MM.1S (cell line): ENCODE measurements at regions not wholly inside any gene's neighbourhood (a gene's known extent, or its start where the extent isn't known, plus 50 kb on each side); places are given as distances from the start of the nearest gene placed in this dataset.
"Not testable (repeated sequence)": the region's sequence is repeated elsewhere in the genome, so short reads cannot be mapped to it uniquely, and the experiment has no call there.

ENCODE experiments used
- DNase-seq: peaks from one replicate; pipeline ENCODE4 v3.0.0-alpha.2; 2015
- H2AFZ ChIP-seq: fragments of 300-600 bp; sonication (generic); 2 replicates; pipeline ENCODE4 v1.6.0; 2016; ENCODE audit warnings: antibody characterized with exemption, low read length
- H3F3A ChIP-seq: fragments of 300-600 bp; sonication (generic); 2 replicates; pipeline ENCODE4 v1.6.1; 2016; ENCODE audit warnings: mild to moderate bottlenecking, antibody characterized with exemption, low read length, moderate library complexity, mixed read lengths; ENCODE audit not compliant: insufficient read depth
- H3K27ac ChIP-seq: fragments of 300-600 bp; sonication (generic); 2 replicates; pipeline ENCODE4 v1.5.1; 2016; ENCODE audit warnings: mild to moderate bottlenecking, low read length
- H3K27me3 ChIP-seq: fragments of 300-600 bp; sonication (generic); replicated peaks from 2 replicates; pipeline ENCODE4 v1.6.0; 2016; ENCODE audit warnings: low read length; ENCODE audit not compliant: insufficient read depth
- H3K36me3 ChIP-seq: fragments of 300-600 bp; sonication (generic); replicated peaks from 2 replicates; pipeline ENCODE4 v1.6.1; 2016; ENCODE audit warnings: mild to moderate bottlenecking, low read length, mixed read lengths; ENCODE audit not compliant: insufficient read depth
- H3K4me1 ChIP-seq: fragments of 300-600 bp; sonication (generic); 2 replicates; pipeline ENCODE4 v1.6.1; 2016; ENCODE audit warnings: low read length, mixed read lengths
- H3K4me2 ChIP-seq: fragments of 300-600 bp; sonication (generic); 2 replicates; pipeline ENCODE4 v1.6.0; 2016; ENCODE audit warnings: low read depth, low read length
- H3K4me3 ChIP-seq: fragments of 300-600 bp; sonication (generic); 2 replicates; pipeline ENCODE4 v1.5.1; 2016; ENCODE audit warnings: low read length, mixed read lengths
- H3K79me2 ChIP-seq: fragments of 300-600 bp; sonication (generic); 2 replicates; pipeline ENCODE4 v1.6.1; 2016; ENCODE audit warnings: mixed run types, low read length, mixed read lengths
- H3K9ac ChIP-seq: fragments of 300-600 bp; sonication (generic); 2 replicates; pipeline ENCODE4 v1.6.1; 2016; ENCODE audit warnings: low read length, mixed read lengths
- H3K9me2 ChIP-seq: fragments of 300-600 bp; sonication (generic); replicated peaks from 2 replicates; pipeline ENCODE4 v1.6.1; 2016; ENCODE audit warnings: mild to moderate bottlenecking, low read length, mixed read lengths; ENCODE audit not compliant: insufficient read depth
- H3K9me3 ChIP-seq: fragments of 300-600 bp; sonication (generic); replicated peaks from 2 replicates; pipeline ENCODE4 v1.6.1; 2016; ENCODE audit warnings: mild to moderate bottlenecking, low read length, mixed read lengths; ENCODE audit not compliant: insufficient read depth
- H4K20me1 ChIP-seq: fragments of 300-600 bp; sonication (generic); 2 replicates; pipeline ENCODE4 v1.6.1; 2016; ENCODE audit warnings: mild to moderate bottlenecking, low read length, moderate library complexity, mixed read lengths; ENCODE audit not compliant: insufficient read depth
- EZH2 ChIP-seq: fragments of 300-600 bp; sonication (generic); optimal IDR thresholded peaks from 2 replicates; pipeline ENCODE3; 2017; ENCODE audit warnings: low read depth, mild to moderate bottlenecking, antibody characterized with exemption, low read length, mixed read lengths
- EZH2phosphoT487 ChIP-seq: fragments of 300-600 bp; sonication (generic); IDR thresholded peaks from 2 replicates; pipeline ENCODE4 v1.6.1; 2018; ENCODE audit warnings: antibody characterized with exemption, low read length
- TF ChIP-seq, protein P1 (sequence below): fragments of 300-600 bp; sonication (generic); IDR thresholded peaks from 2 replicates; pipeline ENCODE4 v1.5.1; 2016; ENCODE audit warnings: antibody characterized with exemption, low read length, mixed read lengths

DNA sequence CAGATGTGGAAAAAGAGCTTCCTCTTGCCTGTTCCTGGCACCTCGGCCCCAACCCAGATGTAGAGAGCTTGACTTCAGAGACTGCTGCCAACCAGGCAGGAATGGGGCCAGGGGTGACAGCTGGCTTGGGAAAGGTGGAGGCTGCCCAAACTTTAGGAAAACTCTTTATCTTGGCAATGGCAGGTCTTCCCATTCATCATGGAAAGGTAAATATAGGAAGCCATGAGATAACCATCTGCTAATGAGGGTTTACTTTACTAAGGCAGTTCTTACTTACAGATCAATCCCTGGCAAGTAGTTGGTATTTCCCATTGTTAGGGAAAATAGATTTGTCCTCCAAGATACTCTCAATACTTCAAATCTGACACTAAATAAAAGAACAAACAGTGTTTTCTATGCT, 143.1 kb upstream of the NUDT4 start:
- no peaks in the 10 kb centered on the region for H3K36me3 ChIP-seq
- TF ChIP-seq, protein P1, sequence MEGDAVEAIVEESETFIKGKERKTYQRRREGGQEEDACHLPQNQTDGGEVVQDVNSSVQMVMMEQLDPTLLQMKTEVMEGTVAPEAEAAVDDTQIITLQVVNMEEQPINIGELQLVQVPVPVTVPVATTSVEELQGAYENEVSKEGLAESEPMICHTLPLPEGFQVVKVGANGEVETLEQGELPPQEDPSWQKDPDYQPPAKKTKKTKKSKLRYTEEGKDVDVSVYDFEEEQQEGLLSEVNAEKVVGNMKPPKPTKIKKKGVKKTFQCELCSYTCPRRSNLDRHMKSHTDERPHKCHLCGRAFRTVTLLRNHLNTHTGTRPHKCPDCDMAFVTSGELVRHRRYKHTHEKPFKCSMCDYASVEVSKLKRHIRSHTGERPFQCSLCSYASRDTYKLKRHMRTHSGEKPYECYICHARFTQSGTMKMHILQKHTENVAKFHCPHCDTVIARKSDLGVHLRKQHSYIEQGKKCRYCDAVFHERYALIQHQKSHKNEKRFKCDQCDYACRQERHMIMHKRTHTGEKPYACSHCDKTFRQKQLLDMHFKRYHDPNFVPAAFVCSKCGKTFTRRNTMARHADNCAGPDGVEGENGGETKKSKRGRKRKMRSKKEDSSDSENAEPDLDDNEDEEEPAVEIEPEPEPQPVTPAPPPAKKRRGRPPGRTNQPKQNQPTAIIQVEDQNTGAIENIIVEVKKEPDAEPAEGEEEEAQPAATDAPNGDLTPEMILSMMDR: no peak
- no peak for TF ChIP-seq EZH2
- TF ChIP-seq EZH2phosphoT487: no peak
- no peaks in the 10 kb centered on the region for H4K20me1 ChIP-seq
- no peaks in the 10 kb centered on the region for H3K9me2 ChIP-seq
- no peak overlapping the region for H3K4me3 ChIP-seq
- no peak overlapping the region for H3K27ac ChIP-seq
- H3K4me1 ChIP-seq: no peaks in the 10 kb centered on the region
- H3K9me3 ChIP-seq: no peaks in the 10 kb centered on the region
- no peak for DNase-seq
- no peak overlapping the region for H3K9ac ChIP-seq
- H3K27me3 ChIP-seq: no peaks in the 10 kb centered on the region
- H3F3A ChIP-seq: no peaks in the 10 kb centered on the region
- no peaks in the 10 kb centered on the region for H3K79me2 ChIP-seq
- no peak overlapping the region for H2AFZ ChIP-seq
- no peak overlapping the region for H3K4me2 ChIP-seq

GRCh38 chr12:93235881-93236280, 141.8 kb upstream of the NUDT4 start:
- Histone ChIP-seq H4K20me1 (no peaks in the 10 kb centered on the region), H3K9me3 (no peaks in the 10 kb centered on the region), H3K4me3 (no peak overlapping the region), H3K9me2 (no peaks in the 10 kb centered on the region), H3K27ac (no peak overlapping the region), H3K79me2 (no peaks in the 10 kb centered on the region), H3K36me3 (no peaks in the 10 kb centered on the region), H3K27me3 (no peaks in the 10 kb centered on the region), H2AFZ (no peak overlapping the region), H3K4me2 (no peak overlapping the region), H3K4me1 (no peaks in the 10 kb centered on the region), H3K9ac (no peak overlapping the region), H3F3A (no peaks in the 10 kb centered on the region)
- TF ChIP-seq, protein P1: no peak
- TF ChIP-seq EZH2phosphoT487 (no peak), EZH2 (no peak)
- DNase-seq: no peak

DNA sequence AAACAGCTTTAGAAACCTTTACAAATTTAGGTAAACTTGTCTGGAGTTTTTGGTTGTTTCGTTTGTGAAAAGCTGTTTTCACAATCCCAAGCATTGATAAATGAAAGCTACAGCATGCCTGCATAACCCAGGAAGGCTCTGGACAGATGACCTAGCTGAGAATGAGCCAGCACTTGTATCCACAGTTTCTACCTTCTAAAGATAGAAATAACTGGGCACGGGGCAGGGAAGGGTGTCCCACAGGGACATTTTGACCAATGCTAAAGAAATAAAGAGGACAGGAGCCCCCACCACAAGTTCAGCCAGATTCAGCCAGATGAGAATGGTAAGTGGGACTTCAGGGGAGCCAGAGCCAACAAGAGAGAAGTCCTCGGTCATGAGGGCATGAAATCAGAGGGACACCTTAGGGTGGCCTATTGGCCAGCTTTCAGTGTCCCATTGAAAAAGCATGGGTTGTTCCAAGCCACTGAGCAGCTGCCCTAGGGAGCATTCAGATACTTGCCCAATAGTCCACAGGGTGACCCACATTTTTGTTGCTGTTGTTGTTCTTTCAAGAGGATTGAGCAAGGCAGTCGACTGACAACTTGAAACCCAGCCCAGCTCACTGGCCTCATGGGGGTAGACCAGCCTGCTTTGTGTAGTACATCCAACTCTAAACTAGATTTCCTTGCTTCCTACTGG, 140.3 kb upstream of the NUDT4 start:
- H3K4me1 ChIP-seq: no peaks in the 10 kb centered on the region
- H3K4me3 ChIP-seq: no peak overlapping the region
- no peak overlapping the region for H3K4me2 ChIP-seq
- no peaks in the 10 kb centered on the region for H3F3A ChIP-seq
- no peaks in the 10 kb centered on the region for H3K79me2 ChIP-seq
- no peaks in the 10 kb centered on the region for H4K20me1 ChIP-seq
- no peaks in the 10 kb centered on the region for H3K27me3 ChIP-seq
- H3K36me3 ChIP-seq: no peaks in the 10 kb centered on the region
- no peaks in the 10 kb centered on the region for H3K9me2 ChIP-seq
- no peak overlapping the region for H2AFZ ChIP-seq
- H3K9me3 ChIP-seq: no peaks in the 10 kb centered on the region
- no peak overlapping the region for H3K9ac ChIP-seq
- TF ChIP-seq, protein P1: no peak
- TF ChIP-seq EZH2 (no peak), EZH2phosphoT487 (no peak)
- DNase-seq: no peak
- no peak overlapping the region for H3K27ac ChIP-seq

DNA sequence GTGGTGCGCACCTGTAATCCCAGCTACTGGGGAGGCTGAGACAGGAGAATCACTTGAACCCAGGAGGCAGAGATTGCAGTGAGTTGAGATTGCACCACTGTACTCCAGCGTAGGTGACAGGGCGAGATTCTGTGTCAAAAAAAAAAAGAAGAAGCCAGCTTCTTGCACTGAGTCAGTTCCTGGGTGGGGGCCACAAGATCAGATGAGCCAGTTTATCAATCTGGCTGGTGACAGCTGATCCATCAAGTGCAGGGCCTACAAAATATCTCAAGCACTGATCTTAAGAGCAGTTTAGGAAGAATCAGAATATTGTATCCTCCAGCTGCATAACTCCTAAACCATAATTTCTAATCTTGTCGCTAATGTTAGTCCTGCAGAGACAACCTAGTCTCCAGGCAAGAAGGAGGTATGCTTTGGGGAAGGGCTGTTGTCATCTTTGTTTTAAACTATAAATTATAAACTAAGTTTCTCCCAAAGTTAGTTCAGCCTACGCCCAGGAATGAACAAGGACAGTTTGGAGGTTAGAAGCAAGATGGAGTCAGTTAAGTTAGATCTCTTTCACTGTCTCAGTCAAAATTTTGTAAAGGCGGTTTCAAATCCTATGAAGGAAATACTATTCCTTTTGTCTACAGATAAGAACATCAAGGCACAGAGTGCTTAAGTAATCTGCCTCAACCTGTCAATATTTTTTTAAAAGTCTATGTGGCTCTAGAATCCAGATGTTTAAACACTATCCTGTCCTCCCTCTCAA, 139.0 kb upstream of the NUDT4 start:
- not testable (repeated sequence) for H3K27me3 ChIP-seq, H2AFZ ChIP-seq, H3K9ac ChIP-seq, H4K20me1 ChIP-seq, H3K9me3 ChIP-seq, H3K79me2 ChIP-seq, H3K9me2 ChIP-seq, H3K27ac ChIP-seq, H3F3A ChIP-seq, H3K4me3 ChIP-seq, DNase-seq, H3K36me3 ChIP-seq, H3K4me2 ChIP-seq, H3K4me1 ChIP-seq

GRCh38 chr12:93239789-93240188, 137.9 kb upstream of the NUDT4 start:
- H2AFZ ChIP-seq, H3K27me3 ChIP-seq, H3K9me3 ChIP-seq, H3K4me2 ChIP-seq, DNase-seq, H4K20me1 ChIP-seq, H3K9ac ChIP-seq, H3K9me2 ChIP-seq, H3K36me3 ChIP-seq, H3K4me3 ChIP-seq, H3K79me2 ChIP-seq, H3K27ac ChIP-seq: not testable (repeated sequence)
- Histone ChIP-seq H3K4me1 (peaks cover 20% of the 10 kb centered on the region), H3F3A (peaks cover 14% of the 10 kb centered on the region)
